ENCODE measurements at regions not wholly inside any gene's neighbourhood (a gene's known extent, or its start where the extent isn't known, plus 50 kb on each side); places are given as distances from the start of the nearest gene placed in this dataset.

DNA sequence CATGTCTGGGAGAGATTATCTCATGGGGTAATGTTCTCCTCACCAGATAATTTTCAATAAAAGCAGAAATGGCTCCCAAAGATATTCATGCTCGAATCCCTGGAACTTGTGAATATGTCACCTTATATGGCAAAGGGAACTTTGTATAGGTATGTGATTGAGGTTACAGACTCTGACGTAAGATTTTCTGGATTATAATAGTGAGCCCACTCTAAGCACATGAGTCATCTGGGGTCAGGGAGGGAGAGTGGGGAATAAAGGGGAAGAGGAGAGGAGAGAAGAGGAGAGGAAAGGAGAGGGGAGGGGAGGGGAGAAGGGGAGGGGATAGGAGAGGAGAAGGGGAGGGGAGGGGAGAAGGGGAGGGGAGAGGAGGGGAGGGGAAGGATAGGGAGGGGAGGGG lies 1193.9 kb downstream of the PLA2G4A start:
- TF ChIP-seq POLR2A (IDR thresholded peaks at IDR 0.05) (no peak), CTCF (IDR thresholded peaks at IDR 0.05) (no peak)

Measured in right lobe of liver (tissue), 4 donors.